Parathyroid adenoma (tissue), 2 donors: ENCODE measurements at regions not wholly inside any gene's neighbourhood (a gene's known extent, or its start where the extent isn't known, plus 50 kb on each side); places are given as distances from the start of the nearest gene placed in this dataset.

ENCODE experiments used
- H2AFZ ChIP-seq: fragments of 300-600 bp; sonication (generic); one replicate; pipeline ENCODE4 v1.7.0; 2017; ENCODE audit warnings: antibody characterized with exemption, mild to moderate bottlenecking
- H3K27ac ChIP-seq: fragments of 300-600 bp; sonication (generic); one replicate; pipeline ENCODE4 v1.7.0; 2017
- H3K27me3 ChIP-seq: fragments of 300-600 bp; sonication (generic); one replicate; pipeline ENCODE4 v1.7.0; 2017; ENCODE audit warnings: low read length; ENCODE audit not compliant: control insufficient read depth, insufficient read depth
- H3K36me3 ChIP-seq: fragments of 300-600 bp; sonication (generic); one replicate; pipeline ENCODE4 v1.7.0; 2017; ENCODE audit warnings: low read length; ENCODE audit not compliant: control insufficient read depth, insufficient read depth
- H3K4me1 ChIP-seq: fragments of 300-600 bp; sonication (generic); one replicate; pipeline ENCODE4 v1.7.0; 2017; ENCODE audit warnings: control low read depth
- H3K4me2 ChIP-seq: fragments of 300-600 bp; sonication (generic); one replicate; pipeline ENCODE4 v1.7.0; 2017; ENCODE audit warnings: low read length
- H3K4me3 ChIP-seq: fragments of 300-600 bp; sonication (generic); one replicate; pipeline ENCODE4 v1.7.0; 2017; ENCODE audit warnings: low read depth, low read length
- H3K79me2 ChIP-seq: fragments of 300-600 bp; sonication (generic); one replicate; pipeline ENCODE4 v1.7.0; 2017; ENCODE audit warnings: control low read depth
- H3K9ac ChIP-seq: fragments of 300-600 bp; sonication (generic); one replicate; pipeline ENCODE4 v1.7.0; 2017; ENCODE audit warnings: mild to moderate bottlenecking
- H3K9me3 ChIP-seq: fragments of 300-600 bp; sonication (generic); one replicate; pipeline ENCODE4 v1.7.0; 2017; ENCODE audit warnings: low read length; ENCODE audit not compliant: control insufficient read depth
- TF ChIP-seq, protein P1 (sequence below): fragments of 300-600 bp; sonication (generic); IDR thresholded peaks from one replicate; pipeline ENCODE4 v1.7.0; 2017; ENCODE audit warnings: antibody characterized with exemption, mild to moderate bottlenecking
- donor health status: primary hyperparathyroidism.

- Histone ChIP-seq H3K4me2 (no peak overlapping the region), H3K4me3 (no peak overlapping the region), H3K9ac (no peak overlapping the region), H2AFZ (no peak overlapping the region), H3K27ac (no peak overlapping the region), H3K79me2 (no peaks in the 10 kb centered on the region), H3K36me3 (no peaks in the 10 kb centered on the region), H3K4me1 (no peaks in the 10 kb centered on the region), H3K9me3 (no peaks in the 10 kb centered on the region), H3K27me3 (no peaks in the 10 kb centered on the region)
- TF ChIP-seq, protein P1, sequence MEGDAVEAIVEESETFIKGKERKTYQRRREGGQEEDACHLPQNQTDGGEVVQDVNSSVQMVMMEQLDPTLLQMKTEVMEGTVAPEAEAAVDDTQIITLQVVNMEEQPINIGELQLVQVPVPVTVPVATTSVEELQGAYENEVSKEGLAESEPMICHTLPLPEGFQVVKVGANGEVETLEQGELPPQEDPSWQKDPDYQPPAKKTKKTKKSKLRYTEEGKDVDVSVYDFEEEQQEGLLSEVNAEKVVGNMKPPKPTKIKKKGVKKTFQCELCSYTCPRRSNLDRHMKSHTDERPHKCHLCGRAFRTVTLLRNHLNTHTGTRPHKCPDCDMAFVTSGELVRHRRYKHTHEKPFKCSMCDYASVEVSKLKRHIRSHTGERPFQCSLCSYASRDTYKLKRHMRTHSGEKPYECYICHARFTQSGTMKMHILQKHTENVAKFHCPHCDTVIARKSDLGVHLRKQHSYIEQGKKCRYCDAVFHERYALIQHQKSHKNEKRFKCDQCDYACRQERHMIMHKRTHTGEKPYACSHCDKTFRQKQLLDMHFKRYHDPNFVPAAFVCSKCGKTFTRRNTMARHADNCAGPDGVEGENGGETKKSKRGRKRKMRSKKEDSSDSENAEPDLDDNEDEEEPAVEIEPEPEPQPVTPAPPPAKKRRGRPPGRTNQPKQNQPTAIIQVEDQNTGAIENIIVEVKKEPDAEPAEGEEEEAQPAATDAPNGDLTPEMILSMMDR: no peak
Measured at GRCh38 chr2:150012986-150013385, 425.4 kb upstream of the MMADHC start.

DNA sequence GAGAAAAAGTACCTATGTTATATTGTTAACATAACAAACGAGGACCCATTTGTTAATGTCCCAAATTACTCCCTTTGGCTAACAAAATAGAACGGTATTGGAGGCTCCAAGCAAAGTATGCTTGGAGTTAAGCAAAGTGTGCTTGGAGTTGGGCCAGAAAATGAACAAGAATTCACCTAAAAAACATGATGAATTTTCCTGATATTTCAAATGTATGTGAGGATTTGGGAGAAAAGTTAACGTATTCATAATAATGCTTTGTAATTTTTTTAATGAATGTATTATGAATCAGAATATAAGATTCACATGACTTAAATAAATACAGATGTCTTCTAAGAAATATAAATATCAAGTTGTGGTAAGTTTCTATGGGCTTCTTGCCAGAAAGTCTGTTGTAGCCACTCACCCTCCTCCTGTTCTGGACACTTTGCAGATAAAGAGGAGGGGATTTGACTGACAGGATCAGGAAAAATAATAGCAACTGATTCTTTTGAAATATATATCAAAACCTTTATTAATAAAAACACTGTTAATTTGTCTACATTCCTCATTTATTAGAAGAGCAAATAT, 423.7 kb upstream of the MMADHC start:
- TF ChIP-seq, protein P1: no peak
- H3K4me3 ChIP-seq: no peak overlapping the region
- no peaks in the 10 kb centered on the region for H3K79me2 ChIP-seq
- no peaks in the 10 kb centered on the region for H3K4me1 ChIP-seq
- H3K27ac ChIP-seq: no peak overlapping the region
- no peak overlapping the region for H3K9ac ChIP-seq
- H3K4me2 ChIP-seq: no peak overlapping the region
- no peaks in the 10 kb centered on the region for H3K27me3 ChIP-seq
- no peaks in the 10 kb centered on the region for H3K36me3 ChIP-seq
- H3K9me3 ChIP-seq: no peaks in the 10 kb centered on the region
- H2AFZ ChIP-seq: no peak overlapping the region

- no peak overlapping the region for H3K4me3 ChIP-seq
- no peaks in the 10 kb centered on the region for H3K79me2 ChIP-seq
- H3K27me3 ChIP-seq: no peaks in the 10 kb centered on the region
- TF ChIP-seq, protein P1: no peak
- no peaks in the 10 kb centered on the region for H3K36me3 ChIP-seq
- no peaks in the 10 kb centered on the region for H3K4me1 ChIP-seq
- no peaks in the 10 kb centered on the region for H3K9me3 ChIP-seq
- no peak overlapping the region for H3K9ac ChIP-seq
- H3K27ac ChIP-seq: no peak overlapping the region
- H3K4me2 ChIP-seq: no peak overlapping the region
- no peak overlapping the region for H2AFZ ChIP-seq
Measured at GRCh38 chr2:150008901-150009300, 421.3 kb upstream of the MMADHC start.

GRCh38 chr2:150007815-150008430, 420.3 kb upstream of the MMADHC start:
- no peak overlapping the region for H3K9ac ChIP-seq
- H3K4me3 ChIP-seq: no peak overlapping the region
- no peaks in the 10 kb centered on the region for H3K36me3 ChIP-seq
- H3K9me3 ChIP-seq: no peaks in the 10 kb centered on the region
- H3K27me3 ChIP-seq: no peaks in the 10 kb centered on the region
- H3K4me1 ChIP-seq: no peaks in the 10 kb centered on the region
- no peak overlapping the region for H3K27ac ChIP-seq
- TF ChIP-seq, protein P1: no peak
- no peak overlapping the region for H2AFZ ChIP-seq
- no peaks in the 10 kb centered on the region for H3K79me2 ChIP-seq
- no peak overlapping the region for H3K4me2 ChIP-seq

GRCh38 chr2:150006591-150006990, 419.0 kb upstream of the MMADHC start:
- H3K79me2 ChIP-seq: no peaks in the 10 kb centered on the region
- no peak overlapping the region for H3K4me2 ChIP-seq
- no peaks in the 10 kb centered on the region for H3K4me1 ChIP-seq
- H3K9me3 ChIP-seq: no peaks in the 10 kb centered on the region
- H3K4me3 ChIP-seq: no peak overlapping the region
- H3K36me3 ChIP-seq: no peaks in the 10 kb centered on the region
- H2AFZ ChIP-seq: no peak overlapping the region
- H3K9ac ChIP-seq: no peak overlapping the region
- H3K27ac ChIP-seq: no peak overlapping the region
- H3K27me3 ChIP-seq: no peaks in the 10 kb centered on the region
- TF ChIP-seq, protein P1: no peak
